ENCODE measurements at regions not wholly inside any gene's neighbourhood (a gene's known extent, or its start where the extent isn't known, plus 50 kb on each side); places are given as distances from the start of the nearest gene placed in this dataset.

DNA sequence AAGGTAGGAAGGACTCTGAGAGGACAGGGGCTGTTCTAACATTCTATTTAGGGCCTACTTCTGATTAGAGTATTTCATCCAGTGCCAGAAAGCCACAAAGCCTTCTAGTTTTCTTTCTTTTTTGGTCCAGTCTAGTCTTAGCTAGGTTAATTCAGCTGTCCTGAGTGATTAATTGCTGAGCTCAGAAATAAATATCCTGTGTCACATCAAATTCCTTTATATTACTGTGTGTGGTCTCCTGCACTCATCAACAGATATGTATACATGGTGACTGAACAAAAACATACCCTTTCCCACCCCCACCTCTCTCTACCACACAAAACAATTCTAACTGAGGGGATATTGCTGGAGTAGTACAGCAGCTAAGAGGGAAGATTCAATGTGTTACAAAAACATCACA, 601.5 kb upstream of the NRSN1 start:
- no peaks in the 10 kb centered on the region for H3K4me1 ChIP-seq

DNA sequence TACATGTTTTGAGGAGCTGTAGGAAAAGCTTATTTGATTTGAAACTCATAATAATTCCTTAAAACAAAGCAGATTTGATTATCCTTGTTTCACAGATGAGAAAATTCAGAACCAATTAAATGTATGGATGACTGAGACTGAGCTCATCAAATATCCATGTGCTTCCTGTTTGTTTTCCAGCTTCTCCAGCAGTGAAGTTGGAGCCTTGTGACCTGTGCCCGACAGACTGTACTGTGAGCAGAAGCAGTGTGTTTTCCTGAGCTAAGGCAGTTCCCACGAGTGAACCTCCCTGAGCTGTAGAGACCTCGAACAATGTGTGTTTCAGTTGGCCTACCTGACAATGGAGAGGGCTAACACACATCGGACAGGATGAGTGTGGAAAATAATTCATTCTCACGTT, 599.5 kb upstream of the NRSN1 start:
- DNase-seq (no peak), ATAC-seq (peak in 1 of 4 donors; percentile 40)
- WGBS (ENCODE audit: insufficient coverage, low coverage, low lambda C conversion rate, missing lambda C conversion rate), result 77% methylated on average over 4 of the region's 5 CpGs
- Histone ChIP-seq H3K27ac (no peak overlapping the region), H3K36me3 (no peaks in the 10 kb centered on the region), H3K4me3 (no peak overlapping the region), H3K9me3 (no peaks in the 10 kb centered on the region), H3K4me1 (no peaks in the 10 kb centered on the region), H3K27me3 (no peaks in the 10 kb centered on the region)
- intact Hi-C loops (cut with DNase I), result no loop called here
- no peak for TF ChIP-seq POLR2A (IDR thresholded peaks at IDR 0.05)
- TF ChIP-seq, protein P1, sequence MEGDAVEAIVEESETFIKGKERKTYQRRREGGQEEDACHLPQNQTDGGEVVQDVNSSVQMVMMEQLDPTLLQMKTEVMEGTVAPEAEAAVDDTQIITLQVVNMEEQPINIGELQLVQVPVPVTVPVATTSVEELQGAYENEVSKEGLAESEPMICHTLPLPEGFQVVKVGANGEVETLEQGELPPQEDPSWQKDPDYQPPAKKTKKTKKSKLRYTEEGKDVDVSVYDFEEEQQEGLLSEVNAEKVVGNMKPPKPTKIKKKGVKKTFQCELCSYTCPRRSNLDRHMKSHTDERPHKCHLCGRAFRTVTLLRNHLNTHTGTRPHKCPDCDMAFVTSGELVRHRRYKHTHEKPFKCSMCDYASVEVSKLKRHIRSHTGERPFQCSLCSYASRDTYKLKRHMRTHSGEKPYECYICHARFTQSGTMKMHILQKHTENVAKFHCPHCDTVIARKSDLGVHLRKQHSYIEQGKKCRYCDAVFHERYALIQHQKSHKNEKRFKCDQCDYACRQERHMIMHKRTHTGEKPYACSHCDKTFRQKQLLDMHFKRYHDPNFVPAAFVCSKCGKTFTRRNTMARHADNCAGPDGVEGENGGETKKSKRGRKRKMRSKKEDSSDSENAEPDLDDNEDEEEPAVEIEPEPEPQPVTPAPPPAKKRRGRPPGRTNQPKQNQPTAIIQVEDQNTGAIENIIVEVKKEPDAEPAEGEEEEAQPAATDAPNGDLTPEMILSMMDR (IDR thresholded peaks at IDR 0.05), result no peak

More for the DNA sequence above, 601.5 kb upstream of the NRSN1 start:
- no peak for TF ChIP-seq POLR2A (IDR thresholded peaks at IDR 0.05)
- Histone ChIP-seq H3K36me3 (no peaks in the 10 kb centered on the region), H3K27me3 (no peaks in the 10 kb centered on the region), H3K4me3 (no peak overlapping the region), H3K9me3 (no peaks in the 10 kb centered on the region), H3K27ac (no peak overlapping the region)
- DNase-seq (no peak), ATAC-seq (no peak)
- intact Hi-C loops (cut with DNase I), result no loop called here

DNA sequence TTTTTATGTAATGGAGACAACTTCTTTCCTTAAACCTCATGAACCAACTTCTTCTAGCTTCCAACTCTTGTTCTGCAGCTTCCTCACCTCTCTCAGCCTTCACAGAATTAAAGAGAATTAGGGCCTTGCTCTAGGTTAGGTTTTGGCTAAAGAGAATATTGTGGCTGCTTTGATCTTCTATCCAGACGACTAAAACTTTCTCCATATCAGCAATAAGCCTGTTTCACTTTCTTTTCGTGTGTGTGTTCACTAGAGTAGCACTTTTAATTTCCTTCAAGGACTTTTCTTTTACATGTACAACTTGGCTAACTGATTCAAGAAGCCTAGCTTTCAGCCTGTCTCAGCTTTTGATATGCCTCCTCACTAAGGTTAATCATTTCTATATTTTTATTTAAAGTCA, 596.1 kb upstream of the NRSN1 start:
- no peak for TF ChIP-seq POLR2A (IDR thresholded peaks at IDR 0.05)
- TF ChIP-seq, protein P1 (IDR thresholded peaks at IDR 0.05), result no peak
- ATAC-seq, result peak in 3 of 4 donors; percentile 11 to 23 (median 15)
- Histone ChIP-seq H3K9me3 (no peaks in the 10 kb centered on the region), H3K36me3 (no peaks in the 10 kb centered on the region), H3K4me1 (peaks cover 0 to 9% (median 0%) of the 10 kb centered on the region in 4 donors), H3K4me3 (peak overlapping the region in 1 of 3 donors; percentile 7), H3K27ac (no peak overlapping the region), H3K27me3 (no peaks in the 10 kb centered on the region)
- intact Hi-C loops (cut with DNase I), result no loop called here
- no peak for DNase-seq
- WGBS (ENCODE audit: insufficient coverage, low coverage, low lambda C conversion rate, missing lambda C conversion rate), result 19% methylated on average over 2 of the region's 2 CpGs

DNA sequence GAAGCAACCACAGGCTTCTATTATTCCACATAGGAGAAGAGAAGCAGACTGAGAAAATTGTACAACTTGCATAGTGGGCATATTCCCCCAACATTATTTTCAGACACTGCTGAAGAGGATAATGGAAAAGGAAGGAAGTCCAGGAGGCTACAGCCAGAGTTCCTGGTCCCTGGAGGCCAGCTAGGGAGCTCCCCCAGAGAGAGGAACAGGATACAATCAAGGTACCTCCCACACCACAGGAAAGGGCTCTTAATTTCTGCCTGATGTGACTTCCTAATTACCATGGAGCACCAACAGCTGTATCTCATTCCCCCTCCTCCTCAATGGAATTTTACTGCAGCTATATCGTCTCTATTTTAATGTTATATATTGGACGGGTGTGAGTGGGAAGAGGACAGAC, 594.3 kb upstream of the NRSN1 start:
- DNase-seq, result no peak

DNA sequence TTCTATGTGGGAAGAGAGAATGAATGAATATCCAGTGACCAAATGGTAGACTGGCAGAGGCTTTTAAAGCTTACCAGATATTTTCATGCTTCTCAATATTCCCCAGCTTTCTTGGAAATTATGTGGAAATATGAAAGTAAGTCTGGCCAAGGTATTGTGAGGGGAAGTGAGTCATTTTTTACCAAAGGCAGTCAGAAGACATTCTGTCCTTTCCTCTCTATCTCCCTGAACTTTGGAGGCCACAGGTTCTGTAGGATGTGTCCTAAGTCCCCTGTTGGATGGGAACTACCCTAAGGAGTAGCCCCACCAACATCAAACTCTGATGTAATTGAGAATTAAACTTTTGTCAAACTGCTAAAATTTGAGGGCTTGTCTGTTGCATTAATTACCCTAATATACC, 593.8 kb upstream of the NRSN1 start:
- intact Hi-C loops (cut with DNase I), result no loop called here
- H3K4me1 ChIP-seq, result peaks cover 0 to 9% (median 0%) of the 10 kb centered on the region in 4 donors
- DNase-seq (no peak), ATAC-seq (no peak)
- no peaks in the 10 kb centered on the region for H3K27me3 ChIP-seq
- H3K27ac ChIP-seq, result no peak overlapping the region
- H3K4me3 ChIP-seq, result no peak overlapping the region
- H3K36me3 ChIP-seq, result no peaks in the 10 kb centered on the region
- no peaks in the 10 kb centered on the region for H3K9me3 ChIP-seq
- TF ChIP-seq, protein P1 (IDR thresholded peaks at IDR 0.05), result no peak
- no peak for TF ChIP-seq POLR2A (IDR thresholded peaks at IDR 0.05)

More for the DNA sequence above, 594.3 kb upstream of the NRSN1 start:
- no peak for TF ChIP-seq POLR2A (IDR thresholded peaks at IDR 0.05)
- TF ChIP-seq, protein P1 (IDR thresholded peaks at IDR 0.05), result no peak
- H3K4me1 ChIP-seq, result peaks cover 0 to 9% (median 0%) of the 10 kb centered on the region in 4 donors
- H3K4me3 ChIP-seq, result no peak overlapping the region
- H3K36me3 ChIP-seq, result no peaks in the 10 kb centered on the region
- WGBS (ENCODE audit: insufficient coverage, low coverage, low lambda C conversion rate, missing lambda C conversion rate), result 74% methylated on average over 2 of the region's 2 CpGs
- no peaks in the 10 kb centered on the region for H3K9me3 ChIP-seq
- intact Hi-C loops (cut with DNase I), result no loop called here
- no peak overlapping the region for H3K27ac ChIP-seq
- no peak for ATAC-seq
- no peaks in the 10 kb centered on the region for H3K27me3 ChIP-seq

Data from right lobe of liver (tissue), 6 donors.